IMR-90 (cell line): ENCODE measurements at regions not wholly inside any gene's neighbourhood (a gene's known extent, or its start where the extent isn't known, plus 50 kb on each side); places are given as distances from the start of the nearest gene placed in this dataset.

ENCODE experiments used
- ATAC-seq: fragments of 200-7000 bp; cut with Tn5 transposase; 2 replicates; pipeline ENCODE4 v1.9.1; 2020; ENCODE audit warnings: low read depth, mild to moderate bottlenecking, moderate library complexity
- BruUV-seq: library from RNA; stranded (reverse); fragments of 400-500 nt; replicated peaks from 2 replicates; lab custom pipeline; 2021; lab: Mats Ljungman, UMichigan
- CTCF ChIA-PET: fragments of 300-600 bp; formaldehyde crosslinking; extraction: SDS; loops from one replicate; lab custom pipeline; 2021; ENCODE audit warnings: antibody characterized with exemption; lab: Yijun Ruan, JAX
- POLR2A ChIA-PET: fragments of 300-600 bp; sonication (Branson Sonifier 250); formaldehyde crosslinking; loops from one replicate; lab custom pipeline; 2022; ENCODE audit warnings: antibody characterized with exemption; ENCODE audit not compliant: unreplicated experiment; lab: Charles Lee
- DNase-seq: peaks from one replicate; pipeline ENCODE4 v3.0.0; 2013
- H2AFZ ChIP-seq: replicated peaks from 2 replicates; pipeline ENCODE3; 2013; ENCODE audit warnings: low read length, mild to moderate bottlenecking; ENCODE audit not compliant: poor library complexity
- H2AK5ac ChIP-seq: 2 replicates; pipeline ENCODE4 v1.6.1; 2013; ENCODE audit warnings: low read depth, low read length, inconsistent platforms
- H2AK9ac ChIP-seq: replicated peaks from 2 replicates; pipeline ENCODE3; 2013; ENCODE audit warnings: mild to moderate bottlenecking, low read depth, low read length, moderate library complexity; ENCODE audit not compliant: poor library complexity
- H2BK120ac ChIP-seq: 2 replicates; pipeline ENCODE4 v1.6.1; 2013; ENCODE audit warnings: low read depth, low read length, inconsistent platforms
- H2BK15ac ChIP-seq: 3 replicates; pipeline ENCODE4 v1.6.1; 2013; ENCODE audit warnings: low read depth, low read length, inconsistent platforms
- H2BK20ac ChIP-seq: 2 replicates; pipeline ENCODE4 v1.6.1; 2013; ENCODE audit warnings: low read depth, mild to moderate bottlenecking, inconsistent platforms, low read length, moderate library complexity
- H2BK5ac ChIP-seq: 2 replicates; pipeline ENCODE4 v1.6.1; 2013; ENCODE audit warnings: mild to moderate bottlenecking, low read depth, low read length, inconsistent platforms; ENCODE audit not compliant: poor library complexity, severe bottlenecking
- H3K14ac ChIP-seq: replicated peaks from 2 replicates; pipeline ENCODE4 v1.6.1; 2013; ENCODE audit warnings: low read depth, low read length, inconsistent platforms
- H3K18ac ChIP-seq: 2 replicates; pipeline ENCODE4 v1.6.1; 2013; ENCODE audit warnings: low read depth, low read length, control low read depth
- H3K23ac ChIP-seq: 2 replicates; pipeline ENCODE4 v1.6.1; 2013; ENCODE audit warnings: low read depth, low read length, inconsistent platforms
- H3K27ac ChIP-seq: 2 replicates; pipeline ENCODE4 v1.5.1; 2013; ENCODE audit warnings: mild to moderate bottlenecking, control low read depth, low read length; ENCODE audit not compliant: insufficient read depth
- H3K27me3 ChIP-seq: 2 replicates; pipeline ENCODE4 v1.6.1; 2013; ENCODE audit warnings: low read length; ENCODE audit not compliant: control insufficient read depth, insufficient read depth
- H3K36me3 ChIP-seq: 2 replicates; pipeline ENCODE4 v1.6.1; 2013; ENCODE audit warnings: low read length, mixed read lengths; ENCODE audit not compliant: control insufficient read depth, insufficient read depth
- H3K4ac ChIP-seq: 2 replicates; pipeline ENCODE4 v1.6.1; 2013; ENCODE audit warnings: low read depth, low read length, inconsistent platforms
- H3K4me1 ChIP-seq: 2 replicates; pipeline ENCODE4 v1.6.1; 2013; ENCODE audit warnings: low read length, mixed read lengths; ENCODE audit not compliant: control insufficient read depth, insufficient read depth
- H3K4me2 ChIP-seq: 2 replicates; pipeline ENCODE4 v1.6.1; 2013; ENCODE audit warnings: low read depth, mild to moderate bottlenecking, control low read depth, low read length, moderate library complexity
- H3K4me3 ChIP-seq: 2 replicates; pipeline ENCODE4 v1.5.1; 2013; ENCODE audit warnings: low read depth, mild to moderate bottlenecking, control low read depth, low read length, moderate library complexity; ENCODE audit not compliant: insufficient read depth
- H3K56ac ChIP-seq: 2 replicates; pipeline ENCODE4 v1.6.1; 2013; ENCODE audit warnings: low read length, inconsistent platforms; ENCODE audit not compliant: insufficient read depth; ENCODE audit errors: extremely low read depth
- H3K79me1 ChIP-seq, 2 experiments: 2 replicates each; pipeline ENCODE4 v1.6.1; 2013; ENCODE audit warnings: low read length in 2 of 2, inconsistent platforms in 1 of 2, low read depth in 1 of 2
- H3K9ac ChIP-seq: 2 replicates; pipeline ENCODE4 v1.6.1; 2013; ENCODE audit warnings: low read depth, low read length, control low read depth
- H3K9me1 ChIP-seq: 2 replicates; pipeline ENCODE4 v1.6.1; 2013; ENCODE audit warnings: low read length, inconsistent platforms; ENCODE audit not compliant: insufficient read depth
- H3K9me3 ChIP-seq: 2 replicates; pipeline ENCODE4 v1.6.1; 2013; ENCODE audit warnings: low read length; ENCODE audit not compliant: control insufficient read depth, insufficient read depth
- H4K20me1 ChIP-seq: 2 replicates; pipeline ENCODE4 v1.6.1; 2013; ENCODE audit warnings: low read length, inconsistent platforms; ENCODE audit not compliant: insufficient read depth
- H4K5ac ChIP-seq: 2 replicates; pipeline ENCODE4 v1.6.1; 2013; ENCODE audit warnings: mild to moderate bottlenecking, low read depth, low read length, control low read depth
- H4K8ac ChIP-seq, 2 experiments: 2 replicates each; pipeline ENCODE4 v1.6.1; 2013; ENCODE audit warnings: low read depth in 2 of 2, low read length in 2 of 2, control low read depth in 1 of 2, inconsistent platforms in 1 of 2
- H4K91ac ChIP-seq: 2 replicates; pipeline ENCODE4 v1.6.1; 2013; ENCODE audit warnings: low read depth, low read length, inconsistent platforms; ENCODE audit not compliant: insufficient read depth
- BHLHE40 ChIP-seq: fragments of 150-350 bp; IDR thresholded peaks from 2 replicates; pipeline ENCODE4 v1.6.1; 2016; ENCODE audit warnings: mild to moderate bottlenecking, low read depth, low read length
- CHD1 ChIP-seq: IDR thresholded peaks from 2 replicates; pipeline ENCODE4 v1.6.1; 2012; ENCODE audit warnings: low read depth, low read length, improper control_type of control experiment
- FOS ChIP-seq: fragments of 150-350 bp; IDR thresholded peaks from 2 replicates; pipeline ENCODE4 v1.6.1; 2016; ENCODE audit warnings: low read depth, low read length
- MAFK ChIP-seq: IDR thresholded peaks from 2 replicates; pipeline ENCODE4 v1.6.1; 2012; ENCODE audit warnings: low read depth, low read length, improper control_type of control experiment
- NFE2L2 ChIP-seq: fragments of 150-350 bp; IDR thresholded peaks from 2 replicates; pipeline ENCODE4 v1.6.1; 2016; ENCODE audit warnings: low read depth, mild to moderate bottlenecking, low read length
- POLR2A ChIP-seq: IDR thresholded peaks from 2 replicates; pipeline ENCODE4 v1.6.1; 2012; ENCODE audit warnings: mild to moderate bottlenecking, low read depth, low read length
- dilution Hi-C: fragments of 300-500 bp; cut with HindIII; formaldehyde crosslinking; loops from one replicate; pipeline ENCODE4 v1.14.3; 2018; ENCODE audit warnings: low sequenced_read_pairs; ENCODE audit not compliant: unreplicated experiment
- in situ Hi-C: fragments of 300-500 bp; cut with MboI; formaldehyde crosslinking; loops from 3 replicates; pipeline ENCODE4 v1.14.3; 2019; ENCODE audit warnings: low sequenced_read_pairs, inconsistent platforms, mixed read lengths
- intact Hi-C: fragments of 100-400 bp; cut with micrococcal nuclease; formaldehyde crosslinking; loops from 2 replicates; pipeline ENCODE4 v1.10.0; 2022
- TF ChIP-seq, protein P1 (sequence below): fragments of 150-350 bp; IDR thresholded peaks from 2 replicates; pipeline ENCODE4 v1.6.1; 2017; ENCODE audit warnings: mild to moderate bottlenecking, antibody characterized with exemption, low read length, low read depth

DNA sequence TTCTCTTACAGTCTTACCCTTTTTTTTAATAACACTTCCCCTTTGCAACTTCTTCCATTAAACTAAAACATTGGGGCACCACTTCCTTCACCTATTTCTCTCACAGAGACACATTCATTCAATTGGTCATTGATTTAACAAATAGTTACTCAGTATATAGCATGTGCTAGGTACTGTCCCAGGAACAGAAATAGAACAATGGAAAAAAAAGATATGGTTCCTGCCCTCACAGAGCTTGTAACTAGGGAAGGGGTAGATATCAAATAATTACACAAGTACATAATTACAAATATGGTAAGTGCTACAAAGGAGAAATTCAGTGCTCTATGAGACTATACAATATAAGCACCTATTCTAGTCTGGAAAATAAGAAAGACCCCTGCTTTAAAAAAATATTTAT is 165.5 kb upstream of the RBBP8 start:
- TF ChIP-seq FOS: no peak
- TF ChIP-seq MAFK: no peak
- TF ChIP-seq CHD1: no peak
- TF ChIP-seq NFE2L2: no peak
- TF ChIP-seq BHLHE40: no peak
- TF ChIP-seq POLR2A: no peak
- TF ChIP-seq, protein P1, sequence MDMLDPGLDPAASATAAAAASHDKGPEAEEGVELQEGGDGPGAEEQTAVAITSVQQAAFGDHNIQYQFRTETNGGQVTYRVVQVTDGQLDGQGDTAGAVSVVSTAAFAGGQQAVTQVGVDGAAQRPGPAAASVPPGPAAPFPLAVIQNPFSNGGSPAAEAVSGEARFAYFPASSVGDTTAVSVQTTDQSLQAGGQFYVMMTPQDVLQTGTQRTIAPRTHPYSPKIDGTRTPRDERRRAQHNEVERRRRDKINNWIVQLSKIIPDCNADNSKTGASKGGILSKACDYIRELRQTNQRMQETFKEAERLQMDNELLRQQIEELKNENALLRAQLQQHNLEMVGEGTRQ: no peak
- Histone ChIP-seq H2AK9ac (no peak overlapping the region), H2BK5ac (no peak overlapping the region), H2AK5ac (no peak overlapping the region), H3K23ac (no peak overlapping the region), H4K20me1 (no peaks in the 10 kb centered on the region), H3K79me1 (no peaks in the 10 kb centered on the region), H3K4me3 (no peak overlapping the region), H3K9me3 (no peaks in the 10 kb centered on the region), H3K18ac (no peak overlapping the region), H3K9me1 (no peaks in the 10 kb centered on the region), H2AFZ (no peak overlapping the region), H3K4me1 (no peaks in the 10 kb centered on the region), H3K36me3 (no peaks in the 10 kb centered on the region), H2BK15ac (no peak overlapping the region), H3K56ac (no peak overlapping the region), H2BK120ac (no peak overlapping the region), H3K9ac (no peak overlapping the region), H3K4ac (no peak overlapping the region), H3K27me3 (peaks cover 3% of the 10 kb centered on the region; the same call in 1 of the 2 replicates), H2BK20ac (no peak overlapping the region), H3K4me2 (no peak overlapping the region), H3K27ac (no peak overlapping the region), H4K91ac (no peak overlapping the region), H3K14ac (no peak overlapping the region), H4K5ac (no peak overlapping the region), H4K8ac (no peak overlapping the region)
- dilution Hi-C loops: no loop called here
- no TSS peak for BruUV-seq
- DNase-seq (no peak), ATAC-seq (no peak)
- intact Hi-C loops: no loop called here
- in situ Hi-C loops: loop anchor here (25.0 kb wide), 1 partner anchor 855 kb away; no protein-coding TSS in a partner anchor
- ChIA-PET POLR2A (no interaction called here), CTCF (no interaction called here)
